Naive thymus-derived CD4-positive, alpha-beta T cell (primary cell): ENCODE measurements at regions not wholly inside any gene's neighbourhood (a gene's known extent, or its start where the extent isn't known, plus 50 kb on each side); places are given as distances from the start of the nearest gene placed in this dataset.

Source experiments
- ATAC-seq: fragments of 150-1000 bp; cut with Tn5 transposase; 2 replicates; pipeline ENCODE4 v1.10.0; 2021; ENCODE audit warnings: mild to moderate bottlenecking, moderate library complexity
- CTCF ChIA-PET: fragments of 350-600 bp; sonication (Branson Sonifier 250); formaldehyde crosslinking; loops from one replicate; lab custom pipeline; 2021; ENCODE audit warnings: antibody characterized with exemption; lab: Charles Lee
- POLR2A ChIA-PET: fragments of 350-600 bp; sonication (Branson Sonifier 250); formaldehyde crosslinking; loops from one replicate; lab custom pipeline; 2021; ENCODE audit warnings: antibody characterized with exemption, inconsistent platforms; lab: Charles Lee
- DNase-seq, 9 donors: peaks; one replicate each; pipeline versions ENCODE4 v3.0.0 to v3.0.0-alpha.2; 2020 to 2022; ENCODE audit warnings: mixed read lengths in 1 of 9
- H3K27ac ChIP-seq: one replicate; pipeline ENCODE4 v1.7.0; 2013; ENCODE audit warnings: mild to moderate bottlenecking, low read depth, low read length, moderate library complexity
- H3K27me3 ChIP-seq, 2 donors: one replicate each; pipeline ENCODE4 v1.7.0; 2013; ENCODE audit warnings: low read length in 2 of 2, mild to moderate bottlenecking in 2 of 2, moderate library complexity in 2 of 2; ENCODE audit not compliant: control insufficient read depth in 2 of 2, insufficient read depth in 2 of 2
- H3K36me3 ChIP-seq, 3 experiments: 1 replicate in 2 of 3; 2 replicates in 1 of 3; pipeline ENCODE4 v1.7.0; 2013; ENCODE audit warnings: low read length in 3 of 3, mild to moderate bottlenecking in 3 of 3, moderate library complexity in 1 of 3; ENCODE audit not compliant: insufficient read depth in 3 of 3, control insufficient read depth in 2 of 3
- H3K4me1 ChIP-seq, 2 donors: one replicate each; pipeline ENCODE4 v1.7.0; 2013; ENCODE audit warnings: low read length in 2 of 2, mild to moderate bottlenecking in 2 of 2, moderate library complexity in 1 of 2; ENCODE audit not compliant: control insufficient read depth in 2 of 2, insufficient read depth in 2 of 2
- H3K4me3 ChIP-seq: 2 replicates; pipeline ENCODE4 v1.7.0; 2013; ENCODE audit warnings: mild to moderate bottlenecking, low read length
- H3K9me3 ChIP-seq, 3 experiments: 1 replicate in 2 of 3; 2 replicates in 1 of 3; pipeline ENCODE4 v1.7.0; 2013; ENCODE audit warnings: low read length in 3 of 3; ENCODE audit not compliant: control insufficient read depth in 2 of 3
- H3K27ac Mint-ChIP-seq, 9 donors: one replicate each; pipeline ENCODE4 v1.8.0; 2020 to 2022; ENCODE audit warnings: mixed read lengths in 9 of 9, mild to moderate bottlenecking in 8 of 9, moderate library complexity in 5 of 9, inconsistent platforms in 2 of 9
- H3K27me3 Mint-ChIP-seq, 5 donors: one replicate each; pipeline ENCODE4 v1.8.0; 2021 to 2022; ENCODE audit warnings: mixed read lengths in 5 of 5, mild to moderate bottlenecking in 1 of 5
- H3K36me3 Mint-ChIP-seq, 5 donors: one replicate each; pipeline ENCODE4 v1.8.0; 2020 to 2022; ENCODE audit warnings: mixed read lengths in 5 of 5, mild to moderate bottlenecking in 3 of 5, inconsistent platforms in 1 of 5
- H3K4me1 Mint-ChIP-seq, 7 donors: one replicate each; pipeline ENCODE4 v1.8.0; 2020 to 2022; ENCODE audit warnings: mixed read lengths in 7 of 7, mild to moderate bottlenecking in 3 of 7, inconsistent platforms in 1 of 7
- H3K4me3 Mint-ChIP-seq, 10 donors: one replicate each; pipeline ENCODE4 v1.8.0; 2020 to 2022; ENCODE audit warnings: mild to moderate bottlenecking in 10 of 10, mixed read lengths in 10 of 10, moderate library complexity in 6 of 10, inconsistent platforms in 2 of 10
- H3K9me3 Mint-ChIP-seq, 11 donors: one replicate each; pipeline ENCODE4 v1.8.0; 2020 to 2022; ENCODE audit warnings: mixed read lengths in 11 of 11, mild to moderate bottlenecking in 4 of 11, inconsistent platforms in 1 of 11, moderate library complexity in 1 of 11
- intact Hi-C, 2 donors: fragments of 100-400 bp; cut with micrococcal nuclease; formaldehyde crosslinking; loops; one replicate each; pipeline ENCODE4 v1.15.1; 2023

DNA sequence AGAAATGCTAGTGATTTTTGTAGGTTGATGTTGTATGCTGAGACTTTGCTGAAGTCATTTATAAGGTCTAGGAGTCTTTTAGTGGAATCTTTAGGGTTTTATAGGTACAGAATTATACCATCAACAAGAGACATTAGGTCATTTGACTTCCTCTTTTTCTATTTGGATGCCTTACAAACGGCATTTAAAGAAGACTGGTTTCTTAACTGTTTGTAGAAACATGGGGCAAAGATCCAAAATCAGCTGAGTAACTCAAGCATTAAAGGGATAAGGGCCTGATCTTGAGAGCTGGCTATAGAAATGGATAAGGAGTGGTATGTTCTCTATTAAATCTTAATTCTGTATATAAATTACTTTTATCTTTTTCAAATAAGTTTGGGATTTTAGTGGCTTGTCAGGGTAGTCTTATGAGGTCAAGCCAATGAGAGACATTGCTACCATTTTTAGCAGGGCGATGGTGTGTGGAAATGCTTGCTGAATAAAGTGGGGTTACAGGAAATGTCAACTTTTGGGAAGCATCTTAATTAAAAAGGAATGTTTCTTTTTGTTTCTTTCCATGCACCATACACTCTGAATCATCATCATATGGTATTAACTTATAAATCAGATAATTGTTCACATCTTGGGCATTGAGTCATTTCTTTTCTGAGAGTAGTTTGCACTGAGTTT, 197.7 kb upstream of the GBE1 start:
- no peaks in the 10 kb centered on the region for H3K4me1 ChIP-seq
- no peaks in the 10 kb centered on the region for H3K9me3 ChIP-seq
- Mint-ChIP-seq H3K4me1 (no peaks in the 10 kb centered on the region), H3K9me3 (peaks cover 0 to 11% (median 0%) of the 10 kb centered on the region in 11 donors), H3K27me3 (peaks cover 0 to 11% (median 0%) of the 10 kb centered on the region in 5 donors), H3K27ac (no peak overlapping the region), H3K36me3 (no peaks in the 10 kb centered on the region), H3K4me3 (no peak overlapping the region)
- POLR2A ChIA-PET = no interaction called here
- H3K27me3 ChIP-seq = no peaks in the 10 kb centered on the region
- no peaks in the 10 kb centered on the region for H3K36me3 ChIP-seq
- CTCF ChIA-PET = no interaction called here
- intact Hi-C loops = no loop called here
- DNase-seq = no peak
- ATAC-seq = no peak
- no peak overlapping the region for H3K27ac ChIP-seq
- H3K4me3 ChIP-seq = no peak overlapping the region

DNA sequence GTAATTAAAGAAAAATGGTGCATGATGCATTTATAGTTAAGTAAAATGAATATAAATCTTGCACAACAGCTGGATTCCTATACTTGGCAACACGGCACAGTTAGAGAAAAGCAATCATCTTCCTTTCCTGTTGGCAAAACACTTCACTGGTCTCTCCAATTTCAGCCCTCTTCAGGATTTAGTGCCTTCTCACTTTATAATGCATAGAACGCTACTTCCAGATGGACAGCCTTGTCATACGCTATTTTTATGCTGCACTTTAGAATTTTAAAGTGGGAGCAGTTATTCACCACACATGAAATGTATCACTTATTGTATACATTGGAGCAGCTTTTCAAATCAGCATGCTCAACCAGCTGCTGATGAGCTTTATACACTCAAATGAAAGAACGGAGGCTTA, 194.4 kb upstream of the GBE1 start:
- Mint-ChIP-seq H3K4me3 (no peak overlapping the region), H3K36me3 (no peaks in the 10 kb centered on the region), H3K27ac (no peak overlapping the region), H3K27me3 (peaks cover 0 to 11% (median 0%) of the 10 kb centered on the region in 5 donors), H3K4me1 (no peaks in the 10 kb centered on the region), H3K9me3 (peaks cover 0 to 11% (median 0%) of the 10 kb centered on the region in 11 donors)
- ChIA-PET POLR2A (no interaction called here), CTCF (no interaction called here)
- no peaks in the 10 kb centered on the region for H3K9me3 ChIP-seq
- no peak overlapping the region for H3K4me3 ChIP-seq
- ATAC-seq = no peak
- H3K27me3 ChIP-seq = no peaks in the 10 kb centered on the region
- H3K36me3 ChIP-seq = no peaks in the 10 kb centered on the region
- H3K27ac ChIP-seq = no peak overlapping the region
- no peak for DNase-seq
- no peaks in the 10 kb centered on the region for H3K4me1 ChIP-seq
- intact Hi-C loops = no loop called here

DNA sequence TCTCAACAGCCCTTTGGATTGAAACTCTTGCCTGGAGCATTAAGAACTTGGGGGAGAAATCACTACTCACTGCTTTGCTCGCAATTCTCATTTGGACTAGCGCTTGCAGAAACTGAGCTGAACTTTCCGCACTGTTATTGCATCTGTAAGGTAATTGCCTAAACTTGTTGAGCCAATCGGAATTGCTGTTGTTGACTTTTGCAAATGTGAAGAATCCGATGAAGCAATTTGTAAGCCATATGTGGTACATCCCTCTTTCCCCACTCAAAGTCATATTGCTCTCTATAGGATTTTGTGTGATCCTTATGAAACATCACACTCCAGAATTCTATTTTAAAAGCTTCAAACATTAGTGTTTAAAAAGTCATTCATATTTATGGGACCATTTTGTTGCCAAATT, 191.7 kb upstream of the GBE1 start:
- Histone ChIP-seq H3K27me3 (no peaks in the 10 kb centered on the region), H3K4me3 (no peak overlapping the region), H3K27ac (no peak overlapping the region), H3K9me3 (no peaks in the 10 kb centered on the region), H3K36me3 (no peaks in the 10 kb centered on the region), H3K4me1 (no peaks in the 10 kb centered on the region)
- no peak for DNase-seq
- ChIA-PET CTCF (no interaction called here), POLR2A (no interaction called here)
- no peaks in the 10 kb centered on the region for H3K36me3 Mint-ChIP-seq
- intact Hi-C loops = no loop called here
- no peaks in the 10 kb centered on the region for H3K4me1 Mint-ChIP-seq
- ATAC-seq = no peak
- no peak overlapping the region for H3K27ac Mint-ChIP-seq
- H3K9me3 Mint-ChIP-seq = peaks cover 0 to 9% (median 0%) of the 10 kb centered on the region in 11 donors
- H3K27me3 Mint-ChIP-seq = no peaks in the 10 kb centered on the region
- no peak overlapping the region for H3K4me3 Mint-ChIP-seq

DNA sequence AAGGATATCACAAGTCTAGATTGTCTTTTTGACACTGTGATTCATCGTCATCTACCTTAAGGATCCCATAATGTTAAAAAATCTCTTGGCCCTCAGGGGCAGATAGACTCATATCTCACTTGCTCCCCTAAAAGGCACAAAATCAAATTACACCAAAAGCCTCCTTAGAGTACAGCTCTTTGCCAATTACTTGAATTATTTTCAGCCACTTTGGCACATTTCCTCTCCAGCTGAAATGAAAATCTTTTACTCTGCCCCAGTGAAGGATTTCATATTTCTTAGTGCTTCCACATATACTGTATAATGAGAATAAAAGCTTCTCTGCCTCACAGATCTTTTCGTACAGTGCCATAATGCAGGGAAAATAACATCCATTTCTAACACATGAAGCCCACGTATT, 190.7 kb upstream of the GBE1 start:
- peaks cover 0 to 5% (median 0%) of the 10 kb centered on the region in 11 donors for H3K9me3 Mint-ChIP-seq
- Histone ChIP-seq H3K9me3 (no peaks in the 10 kb centered on the region), H3K27ac (no peak overlapping the region), H3K4me1 (no peaks in the 10 kb centered on the region), H3K4me3 (no peak overlapping the region), H3K36me3 (no peaks in the 10 kb centered on the region), H3K27me3 (no peaks in the 10 kb centered on the region)
- H3K4me3 Mint-ChIP-seq = no peak overlapping the region
- intact Hi-C loops = no loop called here
- ATAC-seq (no peak), DNase-seq (no peak)
- no peaks in the 10 kb centered on the region for H3K4me1 Mint-ChIP-seq
- H3K27me3 Mint-ChIP-seq = no peaks in the 10 kb centered on the region
- H3K27ac Mint-ChIP-seq = no peak overlapping the region
- H3K36me3 Mint-ChIP-seq = no peaks in the 10 kb centered on the region
- ChIA-PET CTCF (no interaction called here), POLR2A (no interaction called here)

DNA sequence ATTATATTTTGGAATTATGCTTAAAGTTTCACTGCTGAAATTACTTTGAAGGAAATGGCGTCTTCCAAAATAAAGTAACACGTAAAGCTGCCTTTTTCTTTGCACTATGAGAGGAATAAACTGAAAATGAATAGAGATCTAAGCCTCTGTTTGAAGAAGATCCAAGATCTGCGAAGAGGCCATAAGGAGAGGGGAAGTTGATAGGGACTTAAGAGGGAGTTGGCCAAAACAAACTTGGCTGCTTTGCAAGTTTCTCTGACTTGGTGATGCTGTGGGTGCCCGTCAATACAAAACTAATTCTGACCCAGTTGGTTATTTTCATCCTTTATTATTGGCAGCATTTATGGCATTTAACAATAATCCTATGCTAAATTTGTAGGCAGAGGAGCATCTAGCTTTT, 190.2 kb upstream of the GBE1 start:
- CTCF ChIA-PET = no interaction called here
- no peak for ATAC-seq
- H3K4me3 Mint-ChIP-seq = no peak overlapping the region

DNA sequence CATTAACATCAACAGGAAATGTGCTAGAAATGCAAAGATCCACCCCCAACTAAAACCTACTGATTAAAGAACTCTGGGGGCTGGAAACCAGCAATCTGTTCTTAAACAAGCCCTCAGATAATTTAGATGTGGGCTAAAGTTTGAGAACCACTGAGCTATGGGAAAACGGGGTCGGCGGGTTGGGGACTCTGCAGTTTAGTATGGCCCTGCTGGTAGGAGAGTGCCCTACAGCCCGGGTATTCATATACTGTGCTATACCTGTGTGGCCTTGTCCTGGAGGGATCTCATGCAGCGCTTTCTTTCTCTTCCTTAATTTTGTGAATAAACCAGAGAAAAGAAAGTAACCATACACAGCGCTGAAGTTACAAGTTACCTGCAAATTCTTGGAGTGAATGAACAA, 189.7 kb upstream of the GBE1 start:
- POLR2A ChIA-PET = no interaction called here
- Mint-ChIP-seq H3K4me3 (no peak overlapping the region), H3K4me1 (no peaks in the 10 kb centered on the region), H3K27me3 (no peaks in the 10 kb centered on the region), H3K27ac (no peak overlapping the region), H3K9me3 (peaks cover 0 to 7% (median 0%) of the 10 kb centered on the region in 11 donors), H3K36me3 (no peaks in the 10 kb centered on the region)
- no peaks in the 10 kb centered on the region for H3K9me3 ChIP-seq
- intact Hi-C loops = no loop called here
- CTCF ChIA-PET = no interaction called here
- no peak for DNase-seq
- H3K4me1 ChIP-seq = no peaks in the 10 kb centered on the region
- H3K36me3 ChIP-seq = no peaks in the 10 kb centered on the region
- no peak overlapping the region for H3K4me3 ChIP-seq
- no peaks in the 10 kb centered on the region for H3K27me3 ChIP-seq
- ATAC-seq = no peak
- no peak overlapping the region for H3K27ac ChIP-seq

More for the DNA sequence above, 190.2 kb upstream of the GBE1 start:
- DNase-seq = no peak
- Histone ChIP-seq H3K36me3 (no peaks in the 10 kb centered on the region), H3K9me3 (no peaks in the 10 kb centered on the region), H3K27me3 (no peaks in the 10 kb centered on the region), H3K4me3 (no peak overlapping the region), H3K27ac (no peak overlapping the region), H3K4me1 (no peaks in the 10 kb centered on the region)
- H3K9me3 Mint-ChIP-seq = peaks cover 0 to 7% (median 0%) of the 10 kb centered on the region in 11 donors
- intact Hi-C loops = no loop called here
- no peaks in the 10 kb centered on the region for H3K4me1 Mint-ChIP-seq
- POLR2A ChIA-PET = no interaction called here
- H3K27me3 Mint-ChIP-seq = no peaks in the 10 kb centered on the region
- no peak overlapping the region for H3K27ac Mint-ChIP-seq
- no peaks in the 10 kb centered on the region for H3K36me3 Mint-ChIP-seq

DNA sequence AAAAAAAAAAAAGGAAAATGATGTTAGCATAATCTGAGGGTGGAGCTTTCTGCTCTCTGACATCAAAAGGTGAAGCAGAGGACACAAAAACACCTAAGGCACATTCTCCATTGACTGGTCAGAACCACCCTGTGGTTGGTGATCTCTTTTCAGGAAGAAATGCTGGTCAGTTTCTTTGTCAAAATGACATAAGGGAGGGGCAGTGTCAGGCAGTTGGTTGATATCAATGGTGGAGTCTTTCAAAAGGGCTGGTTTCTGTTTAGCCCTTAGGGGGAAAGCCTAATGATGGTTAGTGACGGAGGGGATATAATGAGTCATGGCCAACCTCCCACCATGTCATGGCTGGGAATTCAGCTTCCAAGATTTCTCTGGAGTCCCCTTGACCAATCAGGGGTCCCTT, 185.9 kb upstream of the GBE1 start:
- Mint-ChIP-seq H3K27ac (no peak overlapping the region), H3K36me3 (peaks cover 0 to 8% (median 0%) of the 10 kb centered on the region in 5 donors), H3K4me3 (no peak overlapping the region), H3K27me3 (peaks cover 0 to 6% (median 0%) of the 10 kb centered on the region in 5 donors), H3K4me1 (no peaks in the 10 kb centered on the region), H3K9me3 (peaks cover 0 to 34% (median 8%) of the 10 kb centered on the region in 11 donors)
- Histone ChIP-seq H3K4me3 (no peak overlapping the region), H3K27ac (no peak overlapping the region), H3K4me1 (no peaks in the 10 kb centered on the region), H3K36me3 (no peaks in the 10 kb centered on the region), H3K27me3 (no peaks in the 10 kb centered on the region), H3K9me3 (peaks cover 0 to 12% (median 0%) of the 10 kb centered on the region in 3 experiments)
- DNase-seq (no peak), ATAC-seq (no peak)
- POLR2A ChIA-PET = no interaction called here
- CTCF ChIA-PET = no interaction called here
- intact Hi-C loops = no loop called here
